PC-3 (cell line): ENCODE measurements at regions not wholly inside any gene's neighbourhood (a gene's known extent, or its start where the extent isn't known, plus 50 kb on each side); places are given as distances from the start of the nearest gene placed in this dataset.

Source experiments
- EZH2 ChIP-seq: fragments of 300-600 bp; sonication (generic); IDR thresholded peaks from one replicate; pipeline ENCODE4 v1.6.1; 2017; ENCODE audit warnings: antibody characterized with exemption, mild to moderate bottlenecking, low read length; ENCODE audit not compliant: unreplicated experiment
- TF ChIP-seq, protein P1 (sequence below): fragments of 300-600 bp; sonication (generic); conservative IDR thresholded peaks from 2 replicates; pipeline ENCODE4 v1.5.1; 2017; ENCODE audit warnings: antibody characterized with exemption, low read depth, mild to moderate bottlenecking, low read length

DNA sequence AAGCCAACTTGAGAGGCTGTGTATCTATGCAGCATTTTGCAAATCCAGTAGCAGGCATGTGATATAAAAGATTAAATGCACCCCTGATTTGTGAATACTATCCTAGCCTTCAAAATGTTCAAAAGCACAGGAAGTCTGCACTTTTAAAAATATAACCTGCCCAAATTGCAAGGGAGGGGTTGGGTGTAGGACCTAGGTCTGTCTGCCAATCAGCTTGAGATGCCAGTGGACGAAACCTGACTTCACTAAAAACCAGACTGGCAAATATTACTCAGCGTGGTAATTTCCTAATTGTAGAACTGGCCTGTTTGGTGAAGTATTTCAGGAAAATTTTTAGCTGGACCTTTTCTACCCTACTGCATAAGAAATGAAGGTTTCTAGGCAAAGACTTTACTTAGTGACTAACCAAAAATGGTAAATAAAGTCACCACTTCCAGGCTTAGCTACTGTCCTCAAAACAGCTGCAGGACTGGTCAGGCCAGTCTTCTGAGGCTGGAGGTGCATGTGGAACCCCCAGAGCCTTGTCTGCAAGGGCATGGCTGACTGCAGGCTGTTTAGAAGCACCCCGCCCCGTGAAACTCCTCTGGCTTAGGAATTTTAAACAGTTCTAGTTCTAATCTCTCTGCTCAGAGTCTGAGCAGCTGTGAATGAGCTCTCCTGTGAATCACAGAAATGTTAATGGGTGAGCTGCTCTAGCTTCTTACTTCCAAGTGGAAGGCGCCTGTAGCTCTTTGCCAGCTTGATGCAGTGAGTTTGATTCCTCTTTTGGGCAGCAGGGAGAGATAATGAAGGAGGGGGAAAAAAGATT, 104.4 kb upstream of the ESR1 start:
- TF ChIP-seq, protein P1, sequence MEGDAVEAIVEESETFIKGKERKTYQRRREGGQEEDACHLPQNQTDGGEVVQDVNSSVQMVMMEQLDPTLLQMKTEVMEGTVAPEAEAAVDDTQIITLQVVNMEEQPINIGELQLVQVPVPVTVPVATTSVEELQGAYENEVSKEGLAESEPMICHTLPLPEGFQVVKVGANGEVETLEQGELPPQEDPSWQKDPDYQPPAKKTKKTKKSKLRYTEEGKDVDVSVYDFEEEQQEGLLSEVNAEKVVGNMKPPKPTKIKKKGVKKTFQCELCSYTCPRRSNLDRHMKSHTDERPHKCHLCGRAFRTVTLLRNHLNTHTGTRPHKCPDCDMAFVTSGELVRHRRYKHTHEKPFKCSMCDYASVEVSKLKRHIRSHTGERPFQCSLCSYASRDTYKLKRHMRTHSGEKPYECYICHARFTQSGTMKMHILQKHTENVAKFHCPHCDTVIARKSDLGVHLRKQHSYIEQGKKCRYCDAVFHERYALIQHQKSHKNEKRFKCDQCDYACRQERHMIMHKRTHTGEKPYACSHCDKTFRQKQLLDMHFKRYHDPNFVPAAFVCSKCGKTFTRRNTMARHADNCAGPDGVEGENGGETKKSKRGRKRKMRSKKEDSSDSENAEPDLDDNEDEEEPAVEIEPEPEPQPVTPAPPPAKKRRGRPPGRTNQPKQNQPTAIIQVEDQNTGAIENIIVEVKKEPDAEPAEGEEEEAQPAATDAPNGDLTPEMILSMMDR, result no peak
- TF ChIP-seq EZH2, result no peak
